Pancreas (tissue), 10 donors: ENCODE measurements at regions not wholly inside any gene's neighbourhood (a gene's known extent, or its start where the extent isn't known, plus 50 kb on each side); places are given as distances from the start of the nearest gene placed in this dataset.

Source experiments
- ATAC-seq, 4 donors: fragments of 200-7000 bp; cut with Tn5 transposase; one replicate each; pipeline versions ENCODE4 v1.8.0 to v1.9.1; 2020; ENCODE audit warnings: mild to moderate bottlenecking in 4 of 4, moderate library complexity in 4 of 4
- DNase-seq, 6 donors: peaks; one replicate each; pipeline ENCODE4 v3.0.0-alpha.2; 2020
- FAIRE-seq: peaks from 2 replicates; lab custom pipeline; 2012; peaks lifted over from hg19 to GRCh38; lab: Jason Lieb, UNC
- H3K27ac ChIP-seq, 4 donors: fragments of 200-600 bp; sonication (generic); 1 replicate in 3 of 4; 2 replicates in 1 of 4; pipeline versions ENCODE4 v1.5.0 to v1.8.0; 2020
- H3K27me3 ChIP-seq, 4 donors: fragments of 200-600 bp; one replicate each; pipeline ENCODE4 v1.8.0; 2021
- H3K36me3 ChIP-seq, 3 donors: fragments of 200-600 bp; sonication (generic) in 1 of 3; one replicate each; pipeline versions ENCODE4 v1.5.0 to v1.8.0; 2020 to 2021
- H3K4me1 ChIP-seq, 3 donors: fragments of 200-600 bp; one replicate each; pipeline ENCODE4 v1.8.0; 2021
- H3K4me3 ChIP-seq, 4 donors: fragments of 200-600 bp; sonication (generic) in 2 of 4; one replicate each; pipeline versions ENCODE4 v1.5.0 to v1.8.0; 2020 to 2021
- H3K9me3 ChIP-seq, 4 donors: fragments of 200-600 bp; one replicate each; pipeline ENCODE4 v1.8.0; 2021
- CTCF ChIP-seq, 4 donors: fragments of 200-600 bp; sonication (generic) in 3 of 4; IDR thresholded peaks; one replicate each; pipeline versions ENCODE4 v1.5.0 to v1.8.0; 2021; ENCODE audit warnings: antibody characterized with exemption in 4 of 4
- WGBS, 2 donors: extraction: QIAGEN DNeasy Blood & Tissue Kit; methylation state at CpG; one replicate each; pipeline ENCODE4 v1.1.7; 2013; 5-methylcytosine and 5-hydroxymethylcytosine counted together
- intact Hi-C, 3 donors: fragments of 100-400 bp; cut with DNase I; formaldehyde crosslinking; loops; one replicate each; pipeline versions ENCODE4 v1.11.1 to v1.14.2; 2022
- donor health status: healthy with polysubstance abuse.
- donor health status: DM: no; HTN: no; CAD: no; lungs with moderate emphysema.
- donor health status: DM: no; HTN: no; CAD: no.
- donor health status: control.
- donor health status: control.
- donor health status: Bipolar disorder and iron deficiency.
- donor health status: DM: yes; HTN: yes; CAD: no.
- donor health status: DM: no; HTN: no; CAD: no.
- donor health status: DM: no; HTN: no; CAD: no.
- donor health status: DM: yes; HTN: yes; CAD: no.

GRCh38 chr20:11212902-11213301 lies 539.1 kb upstream of the JAG1 start:
- no peak for ATAC-seq

GRCh38 chr20:11214256-11214840 lies 540.5 kb upstream of the JAG1 start:
- no peak for ATAC-seq
- Histone ChIP-seq H3K9me3 (no peaks in the 10 kb centered on the region), H3K27me3 (no peaks in the 10 kb centered on the region), H3K4me3 (no peak overlapping the region), H3K36me3 (no peaks in the 10 kb centered on the region), H3K4me1 (peaks cover 3 to 21% (median 14%) of the 10 kb centered on the region in 3 donors), H3K27ac (no peak overlapping the region)
- TF ChIP-seq CTCF (IDR thresholded peaks at IDR 0.05): no peak
- no peak for FAIRE-seq
- intact Hi-C loops: loop anchor here in 1 of 3 donors (10.0 kb wide), 1 partner anchor 540 kb away; the partner anchor contains the start of gene JAG1
- DNase-seq: no peak
- WGBS, 2 donors: 85 to 87% methylated on average over 6 of the region's 6 CpGs

More at GRCh38 chr20:11212902-11213301, 539.1 kb upstream of the JAG1 start:
- H3K27me3 ChIP-seq: no peaks in the 10 kb centered on the region
- no peaks in the 10 kb centered on the region for H3K9me3 ChIP-seq
- no peak for TF ChIP-seq CTCF (IDR thresholded peaks at IDR 0.05)
- H3K4me3 ChIP-seq: no peak overlapping the region
- FAIRE-seq: no peak
- no peak for DNase-seq
- no peak overlapping the region for H3K27ac ChIP-seq
- no peaks in the 10 kb centered on the region for H3K36me3 ChIP-seq
- intact Hi-C loops: loop anchor here in 1 of 3 donors (10.0 kb wide), 1 partner anchor 538 kb away; the partner anchor contains the start of gene JAG1
- WGBS, 2 donors: 78 to 89% methylated on average over 5 of the region's 5 CpGs
- peaks cover 0 to 19% (median 8%) of the 10 kb centered on the region in 3 donors for H3K4me1 ChIP-seq

GRCh38 chr20:11216451-11217314 lies 542.9 kb upstream of the JAG1 start:
- 26% methylated on average over 7 of the region's 7 CpGs for WGBS, 2 donors
- peak overlapping the region in 2 of 4 donors; percentile 45 to 48 for H3K27ac ChIP-seq

GRCh38 chr20:11217326-11218172 lies 543.8 kb upstream of the JAG1 start:
- no peak overlapping the region for H3K4me3 ChIP-seq
- TF ChIP-seq CTCF (IDR thresholded peaks at IDR 0.05): no peak
- ATAC-seq (peak; percentile 38 to 75 (median 62)), FAIRE-seq (no peak), DNase-seq (no peak)
- H3K4me1 ChIP-seq: peaks cover 3 to 21% (median 14%) of the 10 kb centered on the region in 3 donors
- no peaks in the 10 kb centered on the region for H3K9me3 ChIP-seq
- 41 to 48% methylated on average over 6 of the region's 6 CpGs for WGBS, 2 donors
- no peaks in the 10 kb centered on the region for H3K36me3 ChIP-seq
- H3K27me3 ChIP-seq: no peaks in the 10 kb centered on the region
- intact Hi-C loops: loop anchor here in 1 of 3 donors (10.0 kb wide), 1 partner anchor 543 kb away; the partner anchor contains the start of gene JAG1
- H3K27ac ChIP-seq: peak overlapping the region in 2 of 4 donors; percentile 45 to 48

More at GRCh38 chr20:11216451-11217314, 542.9 kb upstream of the JAG1 start:
- DNase-seq (no peak), FAIRE-seq (no peak), ATAC-seq (peak; percentile 46 to 69 (median 64))
- intact Hi-C loops: loop anchor here in 1 of 3 donors (10.0 kb wide), 1 partner anchor 542 kb away; the partner anchor contains the start of gene JAG1
- TF ChIP-seq CTCF (IDR thresholded peaks at IDR 0.05): no peak
- peaks cover 3 to 21% (median 14%) of the 10 kb centered on the region in 3 donors for H3K4me1 ChIP-seq
- no peak overlapping the region for H3K4me3 ChIP-seq
- H3K27me3 ChIP-seq: no peaks in the 10 kb centered on the region
- H3K9me3 ChIP-seq: no peaks in the 10 kb centered on the region
- no peaks in the 10 kb centered on the region for H3K36me3 ChIP-seq
